HG02798 (cell line): ENCODE measurements at regions not wholly inside any gene's neighbourhood (a gene's known extent, or its start where the extent isn't known, plus 50 kb on each side); places are given as distances from the start of the nearest gene placed in this dataset.
"Not testable (repeated sequence)": the region's sequence is repeated elsewhere in the genome, so short reads cannot be mapped to it uniquely, and the experiment has no call there.

Source experiments
- ATAC-seq: cut with Tn5 transposase; IDR thresholded peaks from one replicate; pipeline ENCODE4 v1.9.1; 2021; ENCODE audit warnings: mild to moderate bottlenecking; ENCODE audit not compliant: unreplicated experiment, poor library complexity

DNA sequence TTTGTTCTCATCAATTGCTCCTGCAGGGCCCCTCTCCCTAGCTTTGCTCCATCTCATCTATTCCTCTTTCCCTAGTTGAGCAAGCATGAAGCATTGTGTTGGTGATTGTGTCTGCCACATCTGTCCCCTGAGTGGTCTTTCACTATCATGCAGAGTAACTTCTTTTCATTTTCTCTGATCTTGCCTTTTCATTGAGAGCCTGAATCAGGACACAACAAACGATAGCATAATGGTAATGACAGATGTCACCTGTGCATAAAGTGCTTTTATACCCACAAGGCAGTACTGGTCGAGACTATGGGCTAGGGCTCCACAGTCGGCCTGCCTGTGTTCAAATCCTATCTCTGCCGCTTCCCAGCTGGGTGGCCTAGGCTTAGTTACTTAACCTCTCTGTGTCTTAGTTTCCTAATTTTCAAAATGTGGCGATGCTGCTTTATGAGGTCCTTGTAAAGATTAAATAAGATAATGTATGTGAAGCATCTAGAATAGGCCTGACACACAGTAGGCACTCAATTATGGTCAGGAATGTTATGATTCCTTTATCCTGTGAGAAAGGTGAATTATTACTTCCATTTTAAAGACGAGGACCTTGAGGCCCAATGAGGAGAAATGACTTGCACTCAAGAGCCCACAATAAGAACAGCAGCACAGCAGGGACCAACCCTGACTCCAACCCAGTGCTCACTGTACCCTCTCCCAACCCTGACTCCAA lies 137.1 kb upstream of the ZNF618 start:
- ATAC-seq = no peak

DNA sequence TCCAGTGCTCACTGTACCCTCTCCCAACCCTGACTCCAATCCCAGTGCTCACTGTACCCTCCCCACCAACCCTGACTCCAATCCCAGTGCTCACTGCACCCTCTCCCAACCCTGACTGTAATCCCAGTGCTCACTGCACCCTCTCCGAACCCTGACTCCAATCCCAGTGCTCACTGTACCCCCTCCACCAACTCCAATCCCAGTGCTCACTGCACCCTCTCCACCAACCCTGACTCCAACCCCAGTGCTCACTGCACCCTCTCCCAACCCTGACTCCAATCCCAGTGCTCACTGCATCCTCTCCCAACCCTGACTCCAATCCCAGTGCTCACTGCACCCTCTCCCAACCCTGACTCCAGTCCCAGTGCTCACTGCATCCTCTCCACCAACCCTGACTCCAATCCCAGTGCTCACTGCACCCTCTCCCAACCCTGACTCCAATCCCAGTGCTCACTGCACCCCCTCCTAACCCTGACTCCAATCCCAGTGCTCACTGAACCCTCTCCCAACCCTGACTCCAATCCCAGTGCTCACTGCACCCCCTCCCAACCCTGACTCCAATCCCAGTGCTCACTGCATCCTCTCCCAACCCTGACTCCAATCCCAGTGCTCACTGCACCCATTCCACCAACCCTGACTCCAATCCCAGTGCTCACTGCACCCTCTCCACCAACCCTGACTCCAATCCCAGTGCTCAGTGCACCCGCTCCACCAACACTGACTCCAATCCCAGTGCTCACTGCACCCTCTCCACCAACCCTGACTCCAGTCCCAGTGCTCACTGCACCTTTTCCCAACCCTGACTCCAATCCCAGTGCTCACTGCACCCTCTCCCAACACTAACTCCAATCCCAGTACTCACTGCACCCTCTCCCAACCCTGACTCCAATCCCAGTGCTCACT lies 136.3 kb upstream of the ZNF618 start:
- not testable (repeated sequence) for ATAC-seq

DNA sequence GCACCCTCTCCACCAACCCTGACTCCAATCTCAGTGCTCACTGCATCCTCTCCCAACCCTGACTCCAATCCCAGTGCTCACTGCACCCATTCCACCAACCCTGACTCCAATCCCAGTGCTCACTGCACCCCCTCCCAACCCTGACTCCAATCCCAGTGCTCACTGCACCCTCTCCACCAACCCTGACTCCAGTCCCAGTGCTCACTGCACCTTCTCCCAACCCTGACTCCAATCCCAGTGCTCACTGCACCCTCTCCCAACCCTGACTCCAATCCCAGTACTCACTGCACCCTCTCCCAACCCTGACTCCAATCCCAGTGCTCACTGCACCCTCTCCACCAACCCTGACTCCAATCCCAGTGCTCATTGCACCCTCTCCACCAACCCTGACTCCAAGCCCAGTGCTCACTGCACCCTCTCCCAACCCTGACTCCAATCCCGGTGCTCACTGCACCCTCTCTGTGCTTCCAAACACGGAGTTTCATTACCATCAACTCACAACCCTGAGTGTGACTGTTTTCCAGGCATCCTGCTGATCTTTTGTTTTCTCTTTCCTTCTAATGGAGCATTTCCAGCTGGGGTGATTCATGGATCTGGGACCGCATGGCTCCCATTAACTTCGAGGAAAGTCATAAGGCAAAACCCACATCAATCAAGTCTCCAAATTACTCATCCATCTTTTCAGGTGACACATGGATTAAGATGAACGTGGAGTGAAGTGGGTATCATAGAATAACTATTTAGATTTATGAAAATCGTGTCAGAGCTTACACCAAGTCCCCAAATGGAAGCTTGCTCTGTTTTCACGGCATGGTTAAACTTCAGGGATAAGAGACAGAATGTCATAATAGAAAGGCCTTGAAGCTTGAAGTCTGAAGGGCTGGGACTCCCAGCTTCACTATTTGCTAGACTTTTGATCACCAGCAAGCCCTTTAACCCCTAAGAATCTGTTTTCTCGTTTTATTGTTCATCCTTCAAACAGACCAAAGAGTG lies 135.3 kb upstream of the ZNF618 start:
- ATAC-seq = not testable (repeated sequence)

DNA sequence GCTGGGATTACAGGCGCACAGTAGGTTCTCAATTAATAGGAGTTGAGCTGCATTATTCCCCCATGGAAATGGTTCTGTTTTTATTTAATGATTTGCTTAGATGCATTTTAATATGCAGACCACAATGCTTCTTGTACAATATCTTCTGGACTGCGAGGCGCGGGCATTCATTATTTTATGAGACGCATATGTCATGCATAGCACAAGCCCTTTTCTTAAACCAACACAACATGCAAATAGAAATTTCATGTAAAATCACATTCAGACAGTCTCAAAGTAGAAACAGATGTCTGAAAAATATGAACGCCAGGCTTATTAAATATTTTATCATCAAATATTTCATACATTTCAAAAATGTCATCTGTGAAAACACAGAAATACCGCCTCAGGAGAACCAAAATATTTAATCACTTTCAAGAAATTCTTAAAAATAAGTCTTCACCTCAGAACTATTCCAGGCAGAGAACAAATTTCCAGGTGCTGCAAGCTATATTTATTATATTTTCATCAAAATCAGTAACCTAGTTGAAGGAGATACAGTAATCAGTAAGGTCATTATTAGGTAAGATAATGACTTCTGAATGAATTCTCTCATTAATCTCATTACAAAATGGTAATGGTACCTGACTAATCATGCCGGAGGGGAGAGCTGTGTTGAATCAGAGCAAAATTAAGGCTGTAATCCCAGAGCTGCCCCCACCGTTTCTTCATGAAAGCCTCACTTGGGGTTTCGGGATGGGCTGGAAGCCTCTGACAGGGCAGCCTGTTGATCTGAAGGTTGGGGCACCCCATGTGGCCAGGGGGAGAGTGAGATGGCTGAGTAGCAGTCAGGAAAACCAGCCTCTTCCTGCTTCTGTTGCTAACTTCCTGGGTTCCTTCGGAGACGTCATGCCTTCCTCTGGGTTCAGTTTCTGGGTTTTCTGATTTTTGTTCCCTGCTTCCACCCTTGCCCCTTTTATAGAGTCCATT lies 133.9 kb upstream of the ZNF618 start:
- ATAC-seq = no peak

DNA sequence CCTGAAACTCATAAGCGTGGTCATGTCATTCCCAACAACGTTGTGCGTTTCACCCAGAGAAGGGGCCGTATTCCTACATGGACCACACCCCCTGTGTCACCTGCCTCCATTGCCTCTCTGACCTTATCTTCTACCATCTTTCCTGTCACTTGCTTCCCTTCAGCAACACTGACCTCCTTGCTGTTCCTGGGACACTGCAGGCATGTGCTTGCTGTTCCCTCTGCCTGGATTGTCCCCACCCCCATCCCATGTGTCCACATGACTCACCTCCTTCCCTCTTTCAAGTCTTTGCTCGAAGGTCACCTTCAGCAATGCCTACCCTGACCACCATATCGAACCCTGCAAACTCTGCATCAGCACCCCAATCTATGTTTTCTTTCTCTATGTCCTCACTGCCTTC lies 133.2 kb upstream of the ZNF618 start:
- no peak for ATAC-seq

DNA sequence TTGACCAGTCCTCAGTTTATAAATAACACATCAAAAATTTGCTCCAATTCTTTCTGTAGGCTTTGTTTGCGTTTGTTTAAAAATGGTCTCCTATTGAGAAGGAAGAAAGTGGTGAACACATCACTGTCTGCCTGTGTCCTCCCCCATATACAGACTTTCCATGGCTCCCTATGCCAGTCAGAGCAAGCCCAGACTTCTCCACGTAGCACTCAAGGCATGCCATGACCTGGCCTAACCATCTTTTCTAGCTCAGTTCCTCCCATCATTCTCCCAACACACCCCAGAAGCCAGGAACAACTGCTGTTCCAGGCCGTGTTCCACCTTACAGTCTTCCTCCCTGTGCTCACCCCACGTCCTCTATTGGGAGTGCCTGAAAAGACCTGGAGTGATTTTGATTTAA lies 129.6 kb upstream of the ZNF618 start:
- ATAC-seq = no peak

DNA sequence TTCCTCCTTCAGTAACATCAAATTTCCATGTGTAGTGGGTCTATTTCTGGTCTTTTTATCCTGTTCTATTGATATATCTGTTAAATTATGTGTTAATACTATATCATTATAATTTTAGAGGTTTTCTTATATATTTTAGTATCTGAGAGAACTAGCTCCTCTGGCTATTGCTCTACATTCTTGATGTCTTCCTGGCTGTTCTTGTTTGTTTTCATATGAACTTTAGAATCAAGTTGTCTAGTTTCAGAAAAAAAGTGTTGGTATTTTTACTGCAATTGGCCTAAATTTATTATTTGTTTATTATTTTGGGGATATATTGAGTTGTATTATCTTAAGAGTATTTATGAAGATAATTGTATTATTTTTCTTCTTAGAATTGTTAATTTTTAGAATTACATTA lies 128.0 kb upstream of the ZNF618 start:
- ATAC-seq = no peak

DNA sequence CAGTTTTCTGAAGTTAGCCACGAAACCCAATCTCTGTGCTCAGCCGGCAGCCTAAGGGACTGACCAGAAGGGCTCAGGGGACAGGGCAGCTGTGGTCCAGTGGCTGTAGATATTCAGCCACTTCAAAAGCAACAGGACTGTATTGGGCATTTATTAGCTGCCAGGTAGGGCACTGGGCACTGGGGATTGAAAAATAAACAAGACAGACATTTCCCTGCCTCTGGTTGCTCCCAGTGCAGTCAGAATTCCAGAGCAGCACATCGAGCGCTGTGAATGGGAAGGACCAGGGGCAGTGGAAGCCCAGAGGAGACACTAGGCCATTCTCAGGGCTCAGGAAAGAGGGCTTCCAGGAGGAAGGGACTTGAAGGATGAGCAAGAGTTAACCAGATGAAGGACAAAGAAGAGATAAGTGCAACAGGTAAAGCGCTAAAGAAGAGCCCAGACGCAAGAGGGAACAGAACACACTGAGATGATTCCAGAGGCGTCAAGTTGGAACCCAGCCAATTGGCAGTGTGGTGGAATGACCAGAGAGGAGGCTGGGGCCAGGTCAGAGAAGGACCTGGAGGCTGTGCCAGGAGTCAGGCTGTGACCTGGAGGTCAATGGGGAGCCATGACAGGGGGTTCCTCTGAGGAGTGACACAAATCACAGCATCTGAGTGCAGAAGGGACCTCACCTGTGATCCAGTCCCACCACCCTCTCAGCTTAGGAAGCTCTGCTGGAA lies 122.5 kb upstream of the ZNF618 start:
- no peak for ATAC-seq

DNA sequence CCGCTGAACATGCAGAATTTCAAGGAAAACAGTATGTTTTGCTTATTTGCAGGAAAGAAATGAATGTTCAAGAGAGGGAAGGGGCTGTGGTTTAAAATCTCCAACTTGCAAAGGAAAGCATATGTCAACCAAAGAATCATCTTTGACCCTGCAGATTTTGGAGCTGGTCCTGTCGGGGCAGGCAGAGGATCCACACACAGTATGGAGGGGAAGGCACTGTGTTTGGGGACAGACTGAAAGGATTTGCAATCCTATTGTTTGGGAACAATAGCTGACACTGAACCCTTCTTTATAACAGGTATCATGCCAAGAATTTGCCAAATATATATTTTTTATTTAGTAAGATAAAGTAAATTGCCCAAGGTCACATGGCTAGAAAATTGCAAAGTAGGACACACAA lies 121.4 kb upstream of the ZNF618 start:
- no peak for ATAC-seq

DNA sequence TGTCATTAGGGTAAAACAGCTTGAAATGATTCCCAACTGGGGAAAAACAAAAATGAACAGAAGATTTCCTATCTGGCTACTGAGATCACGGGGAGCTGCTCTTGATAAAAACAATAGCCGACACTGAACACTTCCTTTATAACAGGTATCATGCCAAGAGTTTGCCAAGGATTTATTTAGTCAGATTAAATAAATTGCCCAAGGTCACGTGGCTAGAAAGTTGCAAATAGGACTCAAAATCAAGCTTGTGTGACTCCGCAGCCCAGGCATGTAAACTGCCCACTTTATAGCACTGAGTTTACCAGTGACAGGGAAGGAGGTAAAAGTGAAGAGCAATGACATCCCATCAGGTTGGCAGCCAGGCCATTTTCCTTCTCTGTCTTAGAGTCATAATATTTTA lies 120.7 kb upstream of the ZNF618 start:
- no peak for ATAC-seq

DNA sequence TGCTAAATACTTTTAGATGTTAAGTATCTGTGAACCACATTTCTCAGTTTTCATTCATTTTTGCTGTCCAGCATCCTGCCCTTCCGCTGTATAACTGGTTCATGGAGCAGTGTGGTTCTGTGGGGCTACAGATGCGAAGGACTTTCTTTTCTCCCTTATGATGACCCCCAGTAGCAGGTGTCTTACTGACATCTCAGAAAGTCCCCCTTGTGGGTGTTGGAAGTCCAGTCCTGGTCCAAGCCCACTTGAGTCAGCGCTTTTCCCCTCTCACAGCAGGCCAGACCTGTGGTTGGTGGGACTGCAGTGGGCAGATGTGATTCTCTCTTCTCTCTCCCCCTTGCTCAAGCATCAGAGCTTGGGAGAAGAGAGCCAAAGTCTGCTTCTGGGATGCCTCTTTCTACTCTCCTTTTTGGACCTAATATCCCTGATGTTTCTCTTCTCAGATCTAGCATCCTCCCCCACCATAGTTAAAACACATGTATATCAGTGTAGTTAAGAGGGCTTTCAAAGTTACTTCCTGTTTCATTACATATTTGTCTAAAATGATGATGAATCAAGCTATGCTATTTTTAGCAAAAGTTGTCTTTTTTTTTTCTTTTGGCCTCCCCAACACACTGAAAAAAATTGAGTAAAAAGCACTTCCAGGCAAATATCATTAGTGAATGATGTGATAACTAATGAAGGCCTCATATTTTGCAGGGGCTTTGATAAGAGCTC lies 119.5 kb upstream of the ZNF618 start:
- ATAC-seq = no peak

DNA sequence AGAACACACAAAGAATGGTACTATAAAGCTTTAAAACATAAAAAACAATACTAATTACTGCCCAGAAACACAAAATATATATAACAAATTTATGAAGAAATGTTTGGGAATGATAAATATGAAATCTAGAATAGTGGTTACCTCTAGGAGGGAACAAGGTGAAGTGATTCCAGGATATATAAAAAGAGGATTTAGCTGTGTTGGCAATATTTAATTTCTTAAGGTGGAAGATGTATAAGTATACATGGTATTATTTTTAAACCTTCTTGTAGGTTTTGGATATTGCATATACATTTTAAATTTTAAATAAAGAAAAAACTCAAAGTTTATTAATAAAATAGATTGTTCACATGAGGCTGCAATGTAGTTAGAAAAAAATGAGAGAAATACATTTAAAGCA lies 112.7 kb upstream of the ZNF618 start:
- ATAC-seq = no peak

DNA sequence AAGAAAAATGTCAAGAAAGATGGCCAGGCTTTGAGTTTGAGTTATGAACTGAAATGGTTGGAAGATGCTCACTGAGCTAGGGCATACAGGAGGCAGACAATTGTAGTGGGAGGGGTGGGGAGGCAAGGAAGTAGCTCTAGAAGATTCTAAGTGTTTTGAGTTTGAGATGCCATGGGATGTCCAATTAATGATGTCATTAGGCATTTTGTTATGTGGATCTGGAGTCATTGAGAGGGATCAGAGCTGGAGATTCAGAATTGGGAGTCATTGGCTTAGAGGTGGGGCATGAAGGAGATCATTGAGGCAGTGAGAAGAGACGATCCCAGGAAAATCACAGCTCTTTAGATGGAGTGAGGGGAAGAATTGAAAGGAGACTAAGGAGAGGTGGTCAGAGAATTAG lies 111.5 kb upstream of the ZNF618 start:
- ATAC-seq = no peak

DNA sequence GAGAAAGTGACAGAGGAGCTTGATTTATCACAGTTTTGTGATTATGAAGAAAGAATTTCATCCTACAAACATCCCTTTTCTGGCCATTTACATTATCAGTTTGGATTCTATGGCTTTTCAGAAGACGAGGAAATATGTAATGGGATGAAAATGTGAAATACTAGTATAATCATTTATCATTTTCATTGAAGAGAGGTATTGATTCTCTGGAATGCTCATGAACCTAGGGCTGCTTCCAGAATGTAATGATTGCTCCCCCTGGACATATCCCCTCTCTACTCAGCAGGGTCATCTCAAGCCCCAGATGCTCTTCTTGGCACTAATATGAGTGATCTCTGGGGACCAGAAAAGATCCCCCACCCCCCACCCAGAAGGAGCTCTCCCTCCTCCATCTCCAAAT lies 106.7 kb upstream of the ZNF618 start:
- no peak for ATAC-seq

DNA sequence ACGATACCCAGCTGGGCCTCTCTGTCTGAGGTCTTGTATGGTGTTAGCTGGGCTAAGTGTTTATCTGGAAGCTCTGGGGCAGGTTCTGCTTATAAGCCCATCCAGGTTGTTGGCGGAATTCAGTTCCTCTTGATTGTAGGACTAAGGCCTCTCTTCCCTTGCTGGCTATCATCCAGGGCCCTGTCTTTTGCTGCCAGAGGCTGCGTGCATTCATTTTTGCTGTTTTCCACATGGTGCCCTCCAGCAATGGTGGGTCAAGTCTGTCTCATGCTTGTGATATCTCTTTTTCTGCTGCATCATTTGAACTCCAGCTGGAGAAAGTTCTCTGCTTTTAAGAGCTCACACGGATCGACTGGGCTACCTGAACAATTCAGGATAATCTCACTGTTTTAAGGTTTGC lies 105.7 kb upstream of the ZNF618 start:
- no peak for ATAC-seq

DNA sequence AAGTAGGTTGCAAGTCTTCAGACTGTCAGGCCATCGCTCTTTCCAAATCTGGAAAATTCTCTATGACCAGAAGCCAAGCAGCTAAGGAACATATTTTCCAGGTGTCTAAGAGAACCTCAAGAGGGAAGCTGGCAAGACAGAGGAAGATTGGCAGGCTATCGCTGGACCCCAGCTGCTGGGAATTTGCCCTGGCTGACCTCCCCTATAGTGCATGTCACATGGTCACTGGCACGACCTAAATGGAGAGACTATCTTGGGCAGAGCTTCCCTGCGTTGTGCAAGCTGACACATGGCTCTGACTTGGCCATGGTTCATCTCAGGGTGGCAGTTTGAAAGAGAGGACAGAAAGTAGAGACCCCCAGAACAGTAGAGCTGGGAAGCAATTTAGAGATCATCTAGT lies 104.9 kb upstream of the ZNF618 start:
- ATAC-seq = no peak

DNA sequence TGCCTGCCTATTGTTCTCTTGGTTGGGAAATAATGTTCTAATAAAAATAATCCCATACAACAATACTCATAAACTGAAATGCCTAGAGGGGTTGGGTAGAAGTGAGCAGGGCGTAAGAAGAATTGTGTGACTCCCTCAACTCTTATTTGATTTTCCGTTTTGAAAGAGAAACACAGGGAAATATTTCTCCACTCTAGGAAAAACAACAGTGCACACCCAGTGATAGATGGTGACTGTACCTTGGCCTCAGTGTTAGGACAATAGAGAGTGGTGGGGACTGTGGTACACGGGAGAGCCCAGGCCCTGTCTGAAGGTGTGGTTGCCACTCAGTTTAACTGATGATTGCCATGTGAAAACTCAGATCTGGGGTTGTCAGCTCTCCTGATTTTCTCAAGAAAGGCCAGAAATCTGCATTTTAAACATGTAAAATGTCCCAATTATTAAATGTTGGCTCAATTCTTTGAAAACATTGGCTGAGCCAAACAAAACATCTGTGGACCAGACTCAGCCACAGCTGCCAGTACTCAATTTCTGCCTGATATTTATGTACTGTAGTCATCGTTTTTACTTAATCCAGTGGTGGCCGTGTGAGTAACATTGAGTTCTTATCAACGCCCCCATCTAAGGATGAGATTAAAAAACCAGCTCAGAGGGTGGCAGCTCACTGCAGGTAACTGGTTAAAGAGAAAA lies 103.8 kb upstream of the ZNF618 start:
- no peak for ATAC-seq

DNA sequence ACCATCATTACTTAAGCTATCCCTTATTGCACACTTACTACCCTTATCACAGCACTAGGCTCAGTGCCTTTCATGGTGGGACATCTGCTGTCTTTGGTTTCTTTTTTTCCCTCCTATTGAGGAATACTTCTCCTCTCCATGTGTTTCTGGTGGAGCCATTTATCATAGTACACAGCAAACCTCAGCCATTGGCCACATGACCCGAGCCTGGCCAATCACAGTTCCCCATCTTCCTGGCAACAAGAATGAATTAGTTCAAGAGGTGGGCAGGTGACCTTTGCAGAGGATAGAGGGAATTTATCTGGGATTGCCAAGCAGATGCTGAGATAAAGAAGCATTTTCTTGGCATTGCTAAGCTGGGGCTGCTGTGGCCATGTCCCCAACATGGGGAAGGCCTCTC lies 101.1 kb upstream of the ZNF618 start:
- no peak for ATAC-seq
